ENCODE measurements at regions not wholly inside any gene's neighbourhood (a gene's known extent, or its start where the extent isn't known, plus 50 kb on each side); places are given as distances from the start of the nearest gene placed in this dataset.

GRCh38 chr2:176781570-176782217 is 430.9 kb upstream of the HNRNPA3 start:
- Histone ChIP-seq H3K4me3 (no peak overlapping the region), H3K4me1 (no peaks in the 10 kb centered on the region), H3K4me2 (no peak overlapping the region), H3K9me3 (no peaks in the 10 kb centered on the region), H3K27ac (no peak overlapping the region)
- DNase-seq (ENCODE audit: low read depth in 1 of 2, low spot score in 1 of 2), result no peak
- ChIA-PET POLR2A (no interaction called here), CTCF (no interaction called here)
- TF ChIP-seq NPAS2 (CRISPR knock-in tag; IDR thresholded peaks at IDR 0.05; ENCODE audit: borderline replicate concordance) (no peak), ZFP36 (IDR thresholded peaks at IDR 0.05; ENCODE audit: borderline replicate concordance, partially characterized antibody) (no peak), NFE2L2 (conservative IDR thresholded peaks at IDR 0.05; ENCODE audit: low read length) (no peak), TFCP2L1 (CRISPR knock-in tag; IDR thresholded peaks at IDR 0.05) (no peak), MAX (IDR thresholded peaks at IDR 0.05) (no peak), HDAC2 (IDR thresholded peaks at IDR 0.05) (no peak), RNF2 (IDR thresholded peaks at IDR 0.05; ENCODE audit: borderline replicate concordance, low read depth) (no peak), TP53 (CRISPR knock-in tag; IDR thresholded peaks at IDR 0.05) (no peak)
- ATAC-seq, result no peak
- WGBS (ENCODE audit: missing lambda C conversion rate), result 22% methylated on average over 4 of the region's 4 CpGs
- FAIRE-seq, result no peak

DNA sequence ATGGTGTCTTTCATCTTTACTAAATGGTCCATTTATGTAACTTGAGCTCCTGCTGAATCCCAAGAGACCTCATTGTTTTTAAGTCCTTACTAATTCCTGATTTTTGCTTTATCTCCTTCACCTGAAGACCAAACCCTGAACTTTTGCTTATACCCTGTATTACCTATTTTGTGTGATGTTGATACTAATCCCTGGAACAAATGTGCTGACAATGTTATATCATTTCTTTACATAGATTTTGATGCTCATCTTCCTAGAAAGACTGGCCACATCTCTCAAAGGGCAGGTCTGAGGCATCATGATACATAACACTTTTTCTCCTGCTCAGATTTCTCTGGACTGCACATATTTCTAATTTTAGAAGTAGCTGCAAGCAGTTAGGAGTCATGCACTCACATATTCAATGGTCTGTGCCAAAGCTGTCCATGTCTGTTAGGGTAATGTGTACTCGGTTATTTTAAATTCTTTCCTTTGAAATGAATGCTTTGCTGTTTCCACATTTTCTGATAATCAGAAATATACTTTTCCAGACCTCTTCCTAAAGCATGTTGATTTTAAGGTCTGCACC is 427.9 kb upstream of the HNRNPA3 start:
- WGBS (ENCODE audit: missing lambda C conversion rate), result 0% methylated on average over 1 of the region's 1 CpG
- no peak for FAIRE-seq

DNA sequence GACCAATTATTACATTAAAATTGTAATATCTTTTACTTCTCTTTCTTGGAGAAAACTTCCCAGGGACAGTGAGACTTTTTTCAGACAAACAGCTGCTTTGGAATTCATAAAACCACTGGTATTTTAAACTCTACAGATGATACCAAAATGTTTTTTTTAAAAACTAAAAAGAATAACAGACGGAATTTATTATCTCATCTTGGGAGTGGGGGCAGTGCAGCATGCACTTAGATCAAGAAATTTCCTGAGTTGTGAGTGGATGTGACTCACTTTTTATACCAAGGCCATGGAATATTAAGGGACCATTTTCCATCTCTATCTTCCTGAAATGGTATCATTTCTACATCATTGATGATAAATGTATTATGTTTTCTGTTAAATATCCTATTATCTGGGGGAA is 422.8 kb upstream of the HNRNPA3 start:
- ChIA-PET POLR2A (no interaction called here), CTCF (interaction anchor here (0.6 kb wide), 1 partner anchor 816 kb away, joined by 3 read pairs; no protein-coding TSS in a partner anchor)
- Histone ChIP-seq H3K4me1 (no peaks in the 10 kb centered on the region), H3K4me3 (no peak overlapping the region), H3K9me3 (no peaks in the 10 kb centered on the region), H3K27ac (no peak overlapping the region), H3K4me2 (no peak overlapping the region)
- FAIRE-seq, result no peak
- WGBS (ENCODE audit: missing lambda C conversion rate), result 27% methylated on average over 1 of the region's 1 CpG
- ATAC-seq, result no peak
- no peak for DNase-seq (ENCODE audit: low read depth in 1 of 2, low spot score in 1 of 2)
- TF ChIP-seq ZNF302 (CRISPR knock-in tag; IDR thresholded peaks at IDR 0.05) (no peak), USF2 (IDR thresholded peaks at IDR 0.05) (no peak), RFX5 (IDR thresholded peaks at IDR 0.05) (no peak), GATA3 (IDR thresholded peaks at IDR 0.05; ENCODE audit: borderline replicate concordance) (no peak), ELK1 (IDR thresholded peaks at IDR 0.05; ENCODE audit: low read depth, low read length) (no peak), RNF2 (IDR thresholded peaks at IDR 0.05; ENCODE audit: borderline replicate concordance, low read depth) (no peak), CEBPB (IDR thresholded peaks at IDR 0.05) (no peak), NR3C1 (IDR thresholded peaks at IDR 0.05) (no peak)
- TF ChIP-seq, protein P1, sequence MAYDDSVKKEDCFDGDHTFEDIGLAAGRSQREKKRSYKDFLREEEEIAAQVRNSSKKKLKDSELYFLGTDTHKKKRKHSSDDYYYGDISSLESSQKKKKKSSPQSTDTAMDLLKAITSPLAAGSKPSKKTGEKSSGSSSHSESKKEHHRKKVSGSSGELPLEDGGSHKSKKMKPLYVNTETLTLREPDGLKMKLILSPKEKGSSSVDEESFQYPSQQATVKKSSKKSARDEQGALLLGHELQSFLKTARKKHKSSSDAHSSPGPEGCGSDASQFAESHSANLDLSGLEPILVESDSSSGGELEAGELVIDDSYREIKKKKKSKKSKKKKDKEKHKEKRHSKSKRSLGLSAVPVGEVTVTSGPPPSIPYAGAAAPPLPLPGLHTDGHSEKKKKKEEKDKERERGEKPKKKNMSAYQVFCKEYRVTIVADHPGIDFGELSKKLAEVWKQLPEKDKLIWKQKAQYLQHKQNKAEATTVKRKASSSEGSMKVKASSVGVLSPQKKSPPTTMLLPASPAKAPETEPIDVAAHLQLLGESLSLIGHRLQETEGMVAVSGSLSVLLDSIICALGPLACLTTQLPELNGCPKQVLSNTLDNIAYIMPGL (CRISPR knock-in tag; IDR thresholded peaks at IDR 0.05; ENCODE audit: borderline replicate concordance), result no peak

More for the DNA sequence above, 427.9 kb upstream of the HNRNPA3 start:
- Histone ChIP-seq H3K9me3 (no peaks in the 10 kb centered on the region), H3K4me1 (no peaks in the 10 kb centered on the region), H3K4me2 (no peak overlapping the region), H3K27ac (no peak overlapping the region), H3K4me3 (no peak overlapping the region)
- ATAC-seq (no peak), DNase-seq (ENCODE audit: low read depth in 1 of 2, low spot score in 1 of 2) (no peak)
- CTCF ChIA-PET, result interaction anchor here (1.0 kb wide), 1 partner anchor 148 kb away, joined by 4 read pairs; no protein-coding TSS in a partner anchor
- POLR2A ChIA-PET, result no interaction called here
- TF ChIP-seq HES2 (IDR thresholded peaks at IDR 0.05), result no peak
- TF ChIP-seq MAFK (IDR thresholded peaks at IDR 0.05; ENCODE audit: partially characterized antibody), result peak; percentile 36
- no peak for TF ChIP-seq ELK1 (IDR thresholded peaks at IDR 0.05; ENCODE audit: low read depth, low read length)
- TF ChIP-seq, protein P2, sequence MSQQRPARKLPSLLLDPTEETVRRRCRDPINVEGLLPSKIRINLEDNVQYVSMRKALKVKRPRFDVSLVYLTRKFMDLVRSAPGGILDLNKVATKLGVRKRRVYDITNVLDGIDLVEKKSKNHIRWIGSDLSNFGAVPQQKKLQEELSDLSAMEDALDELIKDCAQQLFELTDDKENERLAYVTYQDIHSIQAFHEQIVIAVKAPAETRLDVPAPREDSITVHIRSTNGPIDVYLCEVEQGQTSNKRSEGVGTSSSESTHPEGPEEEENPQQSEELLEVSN (IDR thresholded peaks at IDR 0.05; ENCODE audit: borderline replicate concordance, low read depth), result no peak

Data from A549 (cell line).